GM23338 (cell line): ENCODE measurements at regions not wholly inside any gene's neighbourhood (a gene's known extent, or its start where the extent isn't known, plus 50 kb on each side); places are given as distances from the start of the nearest gene placed in this dataset.

Source experiments
- ATAC-seq: fragments of 200-7000 bp; cut with Tn5 transposase; 3 replicates; pipeline ENCODE4 v1.9.1; 2020
- DNase-seq: peaks from one replicate; pipeline ENCODE4 v3.0.0-alpha.2; 2015; ENCODE audit warnings: low spot score
- H2AFZ ChIP-seq: fragments of 200-600 bp; sonication (generic); 2 replicates; pipeline ENCODE4 v1.8.0; 2016; ENCODE audit warnings: antibody characterized with exemption, mild to moderate bottlenecking, moderate library complexity
- H3F3A ChIP-seq: fragments of 200-600 bp; sonication (generic); replicated peaks from 2 replicates; pipeline ENCODE4 v1.8.0; 2017; ENCODE audit warnings: antibody characterized with exemption, mixed run types, low read depth
- H3K27ac ChIP-seq: fragments of 200-600 bp; sonication (generic); 2 replicates; pipeline ENCODE4 v1.6.1; 2016; ENCODE audit warnings: low read depth
- H3K27me3 ChIP-seq: fragments of 200-600 bp; sonication (generic); 2 replicates; pipeline ENCODE4 v1.8.0; 2016; ENCODE audit warnings: mild to moderate bottlenecking, mixed run types, moderate library complexity; ENCODE audit not compliant: insufficient read depth
- H3K36me3 ChIP-seq: fragments of 200-600 bp; sonication (generic); 2 replicates; pipeline ENCODE4 v1.8.0; 2016; ENCODE audit warnings: mild to moderate bottlenecking; ENCODE audit not compliant: insufficient read depth
- H3K4me1 ChIP-seq: fragments of 200-600 bp; sonication (generic); 2 replicates; pipeline ENCODE4 v1.8.0; 2016; ENCODE audit warnings: mild to moderate bottlenecking, moderate library complexity; ENCODE audit not compliant: insufficient read depth
- H3K4me2 ChIP-seq: fragments of 200-600 bp; sonication (generic); 2 replicates; pipeline ENCODE4 v1.7.1; 2017; ENCODE audit warnings: mixed run types
- H3K4me3 ChIP-seq: fragments of 200-600 bp; sonication (generic); 2 replicates; pipeline ENCODE4 v1.6.1; 2016; ENCODE audit warnings: mixed run types
- H3K79me2 ChIP-seq: fragments of 200-600 bp; sonication (generic); replicated peaks from 2 replicates; pipeline ENCODE4 v1.8.0; 2017; ENCODE audit warnings: mild to moderate bottlenecking; ENCODE audit not compliant: insufficient read depth
- H3K9me2 ChIP-seq: fragments of 200-600 bp; sonication (generic); 2 replicates; pipeline ENCODE4 v1.8.0; 2017; ENCODE audit not compliant: insufficient read depth
- H4K20me1 ChIP-seq: fragments of 200-600 bp; sonication (generic); replicated peaks from 2 replicates; pipeline ENCODE4 v1.8.0; 2017; ENCODE audit warnings: mild to moderate bottlenecking; ENCODE audit not compliant: insufficient read depth
- H3K27ac Mint-ChIP-seq: 2 replicates; pipeline ENCODE4 v1.8.0; 2020; ENCODE audit warnings: inconsistent platforms, mild to moderate bottlenecking, moderate library complexity, mixed read lengths
- H3K27me3 Mint-ChIP-seq: 3 replicates; pipeline ENCODE4 v1.8.0; 2022; ENCODE audit warnings: low read depth, mild to moderate bottlenecking, moderate library complexity, mixed read lengths, inconsistent platforms; ENCODE audit not compliant: insufficient read depth, poor library complexity
- H3K36me3 Mint-ChIP-seq: 3 replicates; pipeline ENCODE4 v1.8.0; 2021; ENCODE audit warnings: low read depth, mild to moderate bottlenecking, inconsistent platforms, moderate library complexity, mixed read lengths
- H3K4me1 Mint-ChIP-seq: 3 replicates; pipeline ENCODE4 v1.8.0; 2020; ENCODE audit warnings: mild to moderate bottlenecking, inconsistent platforms, mixed read lengths
- H3K4me3 Mint-ChIP-seq: 3 replicates; pipeline ENCODE4 v1.8.0; 2021; ENCODE audit warnings: moderate library complexity, mild to moderate bottlenecking, inconsistent platforms, mixed read lengths
- H3K9me3 Mint-ChIP-seq: 3 replicates; pipeline ENCODE4 v1.8.0; 2020; ENCODE audit warnings: moderate library complexity, mild to moderate bottlenecking, inconsistent platforms, mixed read lengths
- CREB1 ChIP-seq: fragments of 250-450 bp; sonication (Bioruptor Pico); IDR thresholded peaks from 2 replicates; pipeline ENCODE4 v1.5.0; 2020; ENCODE audit warnings: low read depth, mild to moderate bottlenecking, moderate library complexity
- EZH2phosphoT487 ChIP-seq: fragments of 200-600 bp; sonication (generic); IDR thresholded peaks from one replicate; pipeline ENCODE4 v1.8.1; 2018; ENCODE audit warnings: antibody characterized with exemption; ENCODE audit not compliant: unreplicated experiment
- NANOG ChIP-seq: IDR thresholded peaks from 2 replicates; pipeline ENCODE4 v1.6.1; 2016; ENCODE audit warnings: antibody characterized with exemption, borderline replicate concordance
- POLR2AphosphoS5 ChIP-seq: IDR thresholded peaks from 2 replicates; pipeline ENCODE4 v1.6.1; 2016; ENCODE audit warnings: antibody characterized with exemption, low read depth
- STAT1 ChIP-seq: IDR thresholded peaks from one replicate; pipeline ENCODE4 v1.6.1; 2016; ENCODE audit warnings: antibody characterized with exemption; ENCODE audit not compliant: unreplicated experiment
- ZNF114 ChIP-seq: fragments of 250-450 bp; sonication (Bioruptor Pico); IDR thresholded peaks from 2 replicates; pipeline ENCODE4 v1.5.0; 2020; ENCODE audit warnings: mild to moderate bottlenecking, moderate library complexity
- ZNF331 ChIP-seq: fragments of 250-450 bp; sonication (Bioruptor Pico); IDR thresholded peaks from 2 replicates; pipeline ENCODE4 v1.5.0; 2020; ENCODE audit warnings: low read depth, mild to moderate bottlenecking, moderate library complexity
- ZNF462 ChIP-seq: fragments of 250-450 bp; sonication (Bioruptor Pico); IDR thresholded peaks from 2 replicates; pipeline ENCODE4 v1.5.0; 2020; ENCODE audit warnings: mild to moderate bottlenecking, moderate library complexity
- TF ChIP-seq, protein P1 (sequence below): IDR thresholded peaks from 2 replicates; pipeline ENCODE4 v1.6.1; 2016; ENCODE audit warnings: antibody characterized with exemption

- TF ChIP-seq ZNF462 (CRISPR knock-in tag), result no peak
- TF ChIP-seq ZNF114 (CRISPR knock-in tag), result no peak
- TF ChIP-seq NANOG, result no peak
- no peak for TF ChIP-seq POLR2AphosphoS5
- no peak for TF ChIP-seq CREB1
- no peak for TF ChIP-seq EZH2phosphoT487
- TF ChIP-seq STAT1, result no peak
Observed at GRCh38 chr2:172323861-172324597, 103.4 kb upstream of the ITGA6 start (continued).

DNA sequence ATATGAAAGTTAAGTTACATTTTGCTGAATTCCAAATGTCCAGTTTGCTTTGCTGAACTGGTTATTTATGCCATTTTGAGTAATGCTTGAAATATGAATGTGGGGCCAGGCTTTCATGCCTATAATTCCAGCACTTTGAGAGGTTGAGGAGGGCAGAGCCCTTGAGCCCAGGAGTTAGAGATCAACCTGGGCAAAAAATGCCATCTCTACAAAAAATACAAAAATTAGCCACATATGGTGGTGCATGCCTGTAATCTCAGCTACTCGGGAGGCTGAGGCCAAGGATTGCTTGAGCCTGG lies 101.2 kb upstream of the ITGA6 start:
- H3K4me1 Mint-ChIP-seq, result peaks cover 3% of the 10 kb centered on the region; the same call in 1 of the 3 replicates
- no peaks in the 10 kb centered on the region for H4K20me1 ChIP-seq
- H3K36me3 Mint-ChIP-seq, result peaks cover 7% of the 10 kb centered on the region; the same call in 2 of the 3 replicates
- H2AFZ ChIP-seq, result no peak overlapping the region
- no peak for ATAC-seq
- no peak overlapping the region for H3K27ac Mint-ChIP-seq
- H3K27ac ChIP-seq, result no peak overlapping the region
- no peaks in the 10 kb centered on the region for H3K36me3 ChIP-seq
- no peak for DNase-seq
- H3F3A ChIP-seq, result no peaks in the 10 kb centered on the region
- H3K4me1 ChIP-seq, result no peaks in the 10 kb centered on the region
- no peak overlapping the region for H3K4me2 ChIP-seq
- H3K9me3 Mint-ChIP-seq, result peaks cover 4% of the 10 kb centered on the region; the same call in 2 of the 3 replicates
- peaks cover 25% of the 10 kb centered on the region for H3K9me2 ChIP-seq
- H3K27me3 Mint-ChIP-seq, result peaks cover 11% of the 10 kb centered on the region
- no peaks in the 10 kb centered on the region for H3K27me3 ChIP-seq
- H3K4me3 Mint-ChIP-seq, result no peak overlapping the region
- no peak overlapping the region for H3K4me3 ChIP-seq
- no peaks in the 10 kb centered on the region for H3K79me2 ChIP-seq
- no peak for TF ChIP-seq NANOG
- TF ChIP-seq ZNF331 (CRISPR knock-in tag), result no peak
- TF ChIP-seq, protein P1, sequence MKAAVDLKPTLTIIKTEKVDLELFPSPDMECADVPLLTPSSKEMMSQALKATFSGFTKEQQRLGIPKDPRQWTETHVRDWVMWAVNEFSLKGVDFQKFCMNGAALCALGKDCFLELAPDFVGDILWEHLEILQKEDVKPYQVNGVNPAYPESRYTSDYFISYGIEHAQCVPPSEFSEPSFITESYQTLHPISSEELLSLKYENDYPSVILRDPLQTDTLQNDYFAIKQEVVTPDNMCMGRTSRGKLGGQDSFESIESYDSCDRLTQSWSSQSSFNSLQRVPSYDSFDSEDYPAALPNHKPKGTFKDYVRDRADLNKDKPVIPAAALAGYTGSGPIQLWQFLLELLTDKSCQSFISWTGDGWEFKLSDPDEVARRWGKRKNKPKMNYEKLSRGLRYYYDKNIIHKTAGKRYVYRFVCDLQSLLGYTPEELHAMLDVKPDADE, result no peak
- no peak for TF ChIP-seq ZNF462 (CRISPR knock-in tag)
- TF ChIP-seq ZNF114 (CRISPR knock-in tag), result no peak
